Adrenal gland (tissue), 5 donors: ENCODE measurements at regions not wholly inside any gene's neighbourhood (a gene's known extent, or its start where the extent isn't known, plus 50 kb on each side); places are given as distances from the start of the nearest gene placed in this dataset.

Source experiments
- POLR2A ChIP-seq, 2 donors: fragments of 450-650 bp; IDR thresholded peaks; one replicate each; pipeline ENCODE4 v1.6.1; 2017; ENCODE audit warnings: antibody characterized with exemption in 2 of 2, mild to moderate bottlenecking in 2 of 2, moderate library complexity in 1 of 2
- TF ChIP-seq, protein P1 (sequence below), 6 experiments: fragments of 450-650 bp in 4 of 6; fragments of 200-600 bp in 2 of 6; sonication (generic) in 1 of 6; IDR thresholded peaks; 1 replicate in 5 of 6; 2 replicates in 1 of 6; pipeline versions ENCODE4 v1.5.1 to v1.8.0; 2016 to 2021; ENCODE audit warnings: antibody characterized with exemption in 6 of 6, mild to moderate bottlenecking in 2 of 6, moderate library complexity in 1 of 6
- donor health status: DM: no; HTN: no; CAD: no.

DNA sequence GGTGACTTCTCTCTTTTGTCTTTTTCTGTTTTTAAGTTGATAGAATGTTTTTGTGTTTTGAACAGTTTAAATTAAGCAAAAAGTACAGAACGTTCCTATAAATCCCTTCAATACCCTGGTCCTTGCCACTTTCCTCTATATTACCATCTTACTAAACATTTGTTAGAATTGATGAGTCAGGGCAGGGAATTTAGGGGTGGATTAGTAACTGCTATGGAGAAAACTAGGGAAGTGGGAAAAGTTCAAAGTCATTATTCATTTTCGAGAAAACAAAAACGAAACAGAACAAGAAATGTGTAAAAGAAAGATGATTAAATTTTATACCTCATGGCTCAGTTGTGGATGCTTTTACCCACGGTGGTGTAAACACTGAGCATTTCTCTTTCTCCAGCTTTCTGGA is 240.4 kb upstream of the SULF2 start:
- TF ChIP-seq, protein P1, sequence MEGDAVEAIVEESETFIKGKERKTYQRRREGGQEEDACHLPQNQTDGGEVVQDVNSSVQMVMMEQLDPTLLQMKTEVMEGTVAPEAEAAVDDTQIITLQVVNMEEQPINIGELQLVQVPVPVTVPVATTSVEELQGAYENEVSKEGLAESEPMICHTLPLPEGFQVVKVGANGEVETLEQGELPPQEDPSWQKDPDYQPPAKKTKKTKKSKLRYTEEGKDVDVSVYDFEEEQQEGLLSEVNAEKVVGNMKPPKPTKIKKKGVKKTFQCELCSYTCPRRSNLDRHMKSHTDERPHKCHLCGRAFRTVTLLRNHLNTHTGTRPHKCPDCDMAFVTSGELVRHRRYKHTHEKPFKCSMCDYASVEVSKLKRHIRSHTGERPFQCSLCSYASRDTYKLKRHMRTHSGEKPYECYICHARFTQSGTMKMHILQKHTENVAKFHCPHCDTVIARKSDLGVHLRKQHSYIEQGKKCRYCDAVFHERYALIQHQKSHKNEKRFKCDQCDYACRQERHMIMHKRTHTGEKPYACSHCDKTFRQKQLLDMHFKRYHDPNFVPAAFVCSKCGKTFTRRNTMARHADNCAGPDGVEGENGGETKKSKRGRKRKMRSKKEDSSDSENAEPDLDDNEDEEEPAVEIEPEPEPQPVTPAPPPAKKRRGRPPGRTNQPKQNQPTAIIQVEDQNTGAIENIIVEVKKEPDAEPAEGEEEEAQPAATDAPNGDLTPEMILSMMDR (IDR thresholded peaks at IDR 0.05), result no peak
- no peak for TF ChIP-seq POLR2A (IDR thresholded peaks at IDR 0.05)
